Stimulated activated CD8-positive, alpha-beta memory T cell treated with anti-CD3 and anti-CD28 coated beads, Interleukin-7, amount 100 ng/mL, for 48 hours (primary cell): ENCODE measurements at regions not wholly inside any gene's neighbourhood (a gene's known extent, or its start where the extent isn't known, plus 50 kb on each side); places are given as distances from the start of the nearest gene placed in this dataset.

Experiments used
- DNase-seq, 2 donors: peaks; one replicate each; pipeline ENCODE4 v3.0.0-alpha.2; 2020; ENCODE audit warnings: low read depth in 1 of 2; ENCODE audit errors: extremely low read depth in 1 of 2

DNA sequence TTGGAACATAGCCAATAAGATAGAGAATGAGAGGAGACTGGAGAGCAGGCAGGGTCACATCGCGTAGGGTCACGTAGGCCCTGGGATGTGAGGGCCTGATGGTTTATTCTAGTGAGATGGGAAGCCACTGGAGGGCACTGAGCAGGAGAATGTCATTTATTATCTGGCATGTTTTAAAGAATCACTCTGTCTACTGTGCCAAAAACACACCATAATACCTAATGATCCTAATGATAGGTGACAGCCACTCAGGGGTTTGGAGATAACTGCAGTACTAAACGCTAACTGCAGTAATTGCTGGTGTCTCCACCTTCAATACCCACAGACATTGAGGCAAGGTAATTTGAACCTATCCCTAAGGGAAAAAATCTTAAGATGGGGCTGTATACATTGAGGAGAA, 185.4 kb downstream of the TTLL7 start:
- DNase-seq, result no peak

GRCh38 chr1:83810144-83810543, 188.8 kb downstream of the TTLL7 start:
- DNase-seq, result no peak

DNA sequence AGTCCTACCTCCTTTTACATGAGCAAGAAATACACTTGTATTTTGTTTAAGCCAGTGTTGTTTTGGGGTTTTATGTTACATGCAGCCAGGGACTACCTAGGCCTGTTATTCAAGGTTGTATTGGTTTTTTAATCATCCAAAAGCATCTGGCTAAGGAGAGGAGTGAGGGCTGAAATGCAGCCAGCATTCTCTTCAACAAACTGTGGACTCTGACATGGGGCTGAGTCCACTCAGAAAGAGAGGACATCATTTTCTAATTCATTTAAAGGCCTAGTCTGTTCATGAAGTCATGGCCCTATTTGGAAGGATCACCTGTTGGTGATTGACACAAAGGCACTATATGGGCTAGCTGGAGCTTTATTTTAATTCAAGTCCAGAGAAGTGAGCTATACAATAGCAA, 190.4 kb downstream of the TTLL7 start:
- DNase-seq, result no peak

DNA sequence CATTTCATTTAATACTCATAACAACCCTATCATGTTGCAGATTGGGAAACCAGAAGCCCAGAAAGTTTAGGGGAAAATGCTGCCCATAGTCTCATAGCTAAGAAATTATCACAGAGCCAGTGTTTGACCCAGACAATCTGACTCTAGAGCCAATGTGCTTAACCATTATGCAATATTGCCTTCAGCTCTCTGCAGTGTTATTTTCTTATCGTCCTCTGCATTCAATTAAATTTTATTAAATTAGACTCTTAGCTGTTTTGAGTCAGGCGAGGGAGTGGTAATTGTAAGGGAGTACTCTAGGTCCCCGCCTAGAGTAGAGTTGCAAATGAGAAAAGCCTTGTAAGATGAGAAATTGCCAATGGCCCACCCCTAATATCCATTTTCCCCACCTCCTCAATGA, 191.1 kb downstream of the TTLL7 start:
- DNase-seq, result no peak

GRCh38 chr1:83807231-83807630, 191.7 kb downstream of the TTLL7 start:
- DNase-seq, result no peak

DNA sequence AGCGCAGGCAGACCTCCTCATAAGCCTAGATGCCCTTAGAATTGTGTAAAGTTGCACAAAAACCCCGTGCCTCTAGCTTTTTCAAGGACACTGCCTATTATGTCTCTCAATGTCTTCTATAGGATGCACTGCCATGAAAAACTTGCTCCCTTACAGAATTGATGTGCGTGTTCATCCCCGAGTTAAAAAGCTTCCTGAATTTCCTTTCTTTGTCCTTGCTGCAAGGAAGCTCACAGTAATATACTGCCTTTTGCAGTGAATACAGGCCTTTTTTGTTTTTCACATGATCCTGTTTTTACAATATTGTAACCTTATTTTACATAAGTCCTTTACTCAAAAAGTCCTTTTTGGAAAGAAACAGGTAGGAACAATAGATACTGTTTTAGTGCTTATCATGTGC, 193.0 kb downstream of the TTLL7 start:
- no peak for DNase-seq

DNA sequence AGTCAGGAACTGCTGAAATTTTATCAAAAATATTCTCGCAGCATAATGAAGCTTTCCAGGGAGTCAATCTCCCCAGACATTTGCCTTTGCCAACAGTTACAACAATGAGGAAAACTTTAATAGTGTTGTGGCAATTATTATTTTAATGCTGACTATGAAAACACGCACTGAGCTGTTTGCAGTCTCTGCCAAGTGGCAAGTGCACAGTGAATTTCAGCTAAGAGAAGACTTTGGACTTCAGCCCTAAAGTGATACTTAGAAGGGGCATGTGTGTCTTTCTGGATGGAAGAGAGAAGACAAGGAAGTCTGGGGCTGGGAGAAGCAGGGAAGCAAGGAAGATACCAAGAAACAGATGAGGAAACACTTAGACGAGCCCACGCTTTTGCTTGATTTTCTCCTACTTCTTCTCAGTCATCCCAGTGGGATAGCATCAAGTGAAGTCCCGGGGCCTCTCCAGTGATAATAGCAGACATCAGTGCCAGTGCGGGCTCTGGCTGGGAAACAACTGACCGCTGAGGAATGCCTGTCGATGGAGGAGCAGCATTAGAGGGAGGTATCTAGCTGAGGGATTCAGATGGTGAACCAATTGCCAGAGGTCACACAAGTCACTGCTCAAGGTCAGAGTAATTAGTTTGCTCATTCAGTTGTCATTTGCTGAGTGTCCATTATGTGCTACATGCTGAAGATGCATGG, 196.3 kb downstream of the TTLL7 start:
- no peak for DNase-seq

DNA sequence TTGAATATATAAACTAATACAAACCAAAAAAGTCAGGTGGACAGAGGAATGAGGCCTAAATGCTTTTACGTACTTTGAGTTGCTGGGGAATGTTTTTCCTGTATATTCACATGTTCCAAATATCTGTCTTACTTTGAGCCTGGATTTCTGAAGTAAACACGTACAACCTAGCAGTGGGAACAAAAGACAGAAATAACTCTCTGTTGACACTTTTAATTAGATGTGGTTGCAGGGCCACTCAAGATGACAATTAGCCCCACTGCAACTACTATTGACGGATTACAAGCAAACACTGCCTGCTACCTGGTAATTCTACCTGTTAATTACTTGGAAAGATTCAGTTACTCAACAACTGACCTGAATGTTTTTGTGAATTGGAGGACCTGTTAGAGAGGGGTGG, 196.9 kb downstream of the TTLL7 start:
- no peak for DNase-seq

- DNase-seq, result no peak
Observed at GRCh38 chr1:83800066-83800465, 198.9 kb downstream of the TTLL7 start.

GRCh38 chr1:83799594-83799993, 199.3 kb downstream of the TTLL7 start:
- DNase-seq, result no peak

DNA sequence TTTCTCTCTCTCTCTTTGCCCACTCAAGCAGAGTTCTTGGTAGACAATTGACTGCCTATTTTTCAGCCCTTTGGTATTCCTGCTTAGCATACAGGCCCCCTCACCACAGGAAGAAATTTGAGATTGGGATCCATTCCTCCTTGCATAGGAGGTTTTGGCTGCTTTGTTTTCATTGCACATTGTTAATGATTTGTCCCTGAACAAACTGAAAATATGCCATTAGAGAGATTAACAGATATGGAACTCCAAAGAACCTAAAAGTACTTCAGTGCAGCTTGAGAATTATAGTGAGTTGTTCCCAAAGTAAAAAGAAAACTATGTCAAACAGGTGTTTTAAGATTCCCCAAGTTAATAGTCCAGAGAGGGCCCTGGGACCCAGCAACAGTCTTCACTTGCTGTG, 200.0 kb downstream of the TTLL7 start:
- no peak for DNase-seq

GRCh38 chr1:83796409-83796808, 202.5 kb downstream of the TTLL7 start:
- DNase-seq, result no peak

GRCh38 chr1:83794384-83794783, 204.5 kb downstream of the TTLL7 start:
- no peak for DNase-seq

- DNase-seq, result no peak
Observed at GRCh38 chr1:83791821-83792437, 207.0 kb downstream of the TTLL7 start.

GRCh38 chr1:83790446-83790845, 208.5 kb downstream of the TTLL7 start:
- no peak for DNase-seq

- no peak for DNase-seq
Observed at GRCh38 chr1:83787246-83787998, 211.5 kb downstream of the TTLL7 start.

GRCh38 chr1:83781667-83782066, 217.3 kb downstream of the TTLL7 start:
- DNase-seq, result no peak

- DNase-seq, result no peak
Observed at GRCh38 chr1:83779565-83779964, 219.4 kb downstream of the TTLL7 start.

- DNase-seq, result no peak
Observed at GRCh38 chr1:83777758-83778101, 221.2 kb downstream of the TTLL7 start.

- no peak for DNase-seq
Observed at GRCh38 chr1:83776913-83777757, 221.8 kb downstream of the TTLL7 start.

DNA sequence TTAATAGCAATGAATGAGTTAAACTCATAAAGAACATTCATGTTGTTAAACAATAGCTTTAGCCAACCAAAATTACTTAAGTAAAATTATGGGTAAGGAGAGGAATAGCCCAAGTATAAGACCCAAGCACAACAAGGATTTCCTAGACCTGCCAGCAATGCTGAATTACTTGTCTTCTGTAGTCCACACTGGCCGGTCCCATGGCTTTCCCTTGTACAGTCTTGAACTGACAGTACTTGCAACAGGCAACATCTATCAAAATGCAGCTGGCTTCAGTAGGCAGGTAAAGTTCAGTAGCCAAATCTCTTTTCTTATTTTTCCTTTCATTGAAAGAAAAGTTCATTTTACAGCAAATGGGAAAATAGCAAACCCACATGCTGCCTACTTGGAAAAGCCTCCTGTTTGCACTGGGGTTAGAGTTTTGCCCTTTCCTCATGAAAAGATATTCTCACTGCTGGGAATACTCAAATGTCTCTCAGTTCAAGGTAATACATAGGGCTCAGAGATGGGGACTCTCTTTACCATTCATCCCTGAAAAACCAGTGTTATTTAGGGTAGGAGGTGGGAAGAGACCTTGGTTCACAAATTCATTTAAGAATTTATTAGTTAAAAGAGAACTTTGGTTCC, 222.8 kb downstream of the TTLL7 start:
- no peak for DNase-seq
